C4-2B (cell line): ENCODE measurements at regions not wholly inside any gene's neighbourhood (a gene's known extent, or its start where the extent isn't known, plus 50 kb on each side); places are given as distances from the start of the nearest gene placed in this dataset.

Source experiments
- H3K27ac ChIP-seq: fragments of 450-650 bp; 2 replicates; pipeline ENCODE4 v1.5.1; 2017
- CTCF ChIP-seq: fragments of 450-650 bp; conservative IDR thresholded peaks from 2 replicates; pipeline ENCODE4 v1.5.1; 2017; ENCODE audit warnings: mild to moderate bottlenecking
- ZFX ChIP-seq: fragments of 450-650 bp; IDR thresholded peaks from 2 replicates; pipeline ENCODE4 v1.6.1; 2017

- H3K27ac ChIP-seq = no peak overlapping the region
- TF ChIP-seq ZFX = no peak
- no peak for TF ChIP-seq CTCF
These were observed 74.2 kb upstream of the TMEM260 start for GRCh38 chr14:56505361-56505760.

GRCh38 chr14:56512521-56512920, 67.1 kb upstream of the TMEM260 start:
- H3K27ac ChIP-seq = no peak overlapping the region
- TF ChIP-seq CTCF = no peak
- TF ChIP-seq ZFX = no peak

GRCh38 chr14:56514663-56515371, 64.8 kb upstream of the TMEM260 start:
- no peak for TF ChIP-seq CTCF
- no peak for TF ChIP-seq ZFX
- H3K27ac ChIP-seq = no peak overlapping the region

GRCh38 chr14:56515739-56516138, 63.9 kb upstream of the TMEM260 start:
- H3K27ac ChIP-seq = no peak overlapping the region
- TF ChIP-seq CTCF (no peak), ZFX (no peak)

GRCh38 chr14:56522403-56522802, 57.2 kb upstream of the TMEM260 start:
- H3K27ac ChIP-seq = no peak overlapping the region
- TF ChIP-seq CTCF = no peak
- no peak for TF ChIP-seq ZFX

- TF ChIP-seq CTCF (no peak), ZFX (no peak)
These were observed 54.5 kb upstream of the TMEM260 start for GRCh38 chr14:56524971-56525677.

GRCh38 chr14:56528927-56529326, 50.7 kb upstream of the TMEM260 start:
- no peak overlapping the region for H3K27ac ChIP-seq

More at GRCh38 chr14:56524971-56525677, 54.5 kb upstream of the TMEM260 start:
- no peak overlapping the region for H3K27ac ChIP-seq

More at GRCh38 chr14:56528927-56529326, 50.7 kb upstream of the TMEM260 start:
- TF ChIP-seq CTCF = no peak
- TF ChIP-seq ZFX = no peak
